ENCODE measurements at regions not wholly inside any gene's neighbourhood (a gene's known extent, or its start where the extent isn't known, plus 50 kb on each side); places are given as distances from the start of the nearest gene placed in this dataset.

DNA sequence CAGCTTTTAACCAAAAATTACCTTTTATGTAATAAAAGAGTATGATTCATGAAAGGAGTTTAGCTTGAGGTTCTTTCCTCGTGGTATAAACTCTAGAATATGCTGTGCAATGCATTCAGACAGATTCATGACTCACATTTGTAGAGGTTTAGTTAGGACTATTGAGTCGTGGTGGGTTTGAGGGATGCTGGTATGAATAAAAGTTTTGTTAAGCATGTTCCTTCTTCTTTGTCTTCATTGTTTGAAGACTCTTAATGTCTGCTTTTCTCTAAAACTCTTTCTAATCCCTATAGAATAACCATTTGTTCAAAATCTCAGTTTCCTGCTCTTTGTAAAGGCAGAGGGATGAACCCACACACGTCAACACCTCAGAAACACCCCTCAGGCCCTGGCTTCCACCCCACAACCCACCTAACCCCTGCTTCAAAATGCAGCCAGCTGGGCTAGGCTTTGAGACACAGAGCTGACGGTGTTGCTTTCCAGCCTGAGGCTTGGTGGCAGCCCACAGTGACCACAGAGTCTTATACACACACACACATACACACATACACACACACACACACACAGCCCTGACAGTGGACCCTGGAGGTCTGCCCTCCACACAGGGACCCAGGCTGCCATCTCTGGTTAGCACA, 69.0 kb upstream of the IRX1 start:
- no peaks in the 10 kb centered on the region for H3K9me3 ChIP-seq (ENCODE audit: low read depth)
- WGBS, 2 experiments (ENCODE audit: low coverage in 1 of 2, low lambda C conversion rate in 2 of 2, missing lambda C conversion rate in 2 of 2): 5 to 11% methylated on average over 4 of the region's 4 CpGs
- TF ChIP-seq EZH2phosphoT487 (IDR thresholded peaks at IDR 0.05; ENCODE audit: insufficient read depth, low read depth): no peak
- no peak for TF ChIP-seq EZH2 (IDR thresholded peaks at IDR 0.05; ENCODE audit: insufficient read depth, poor library complexity, severe bottlenecking)
- no peaks in the 10 kb centered on the region for H3F3A ChIP-seq (ENCODE audit: insufficient read depth)
- no peak for DNase-seq
- in situ Hi-C loops (cut with MboI): no loop called here
- no peaks in the 10 kb centered on the region for H3K27me3 ChIP-seq (replicated peaks; ENCODE audit: insufficient read depth)
- H3K27ac ChIP-seq: no peak overlapping the region
- H3K4me2 ChIP-seq (ENCODE audit: unreplicated experiment): no peak overlapping the region
- H3K9ac ChIP-seq: no peak overlapping the region
- H4K20me1 ChIP-seq (ENCODE audit: insufficient read depth): no peaks in the 10 kb centered on the region
- no peaks in the 10 kb centered on the region for H3K79me2 ChIP-seq (ENCODE audit: insufficient read depth)
- H3K36me3 ChIP-seq (ENCODE audit: low read depth): no peaks in the 10 kb centered on the region
- no peak overlapping the region for H2AFZ ChIP-seq
- no peak overlapping the region for H3K4me3 ChIP-seq
- H3K9me2 ChIP-seq (ENCODE audit: insufficient read depth): no peaks in the 10 kb centered on the region
- H3K4me1 ChIP-seq (ENCODE audit: insufficient read depth): no peaks in the 10 kb centered on the region

DNA sequence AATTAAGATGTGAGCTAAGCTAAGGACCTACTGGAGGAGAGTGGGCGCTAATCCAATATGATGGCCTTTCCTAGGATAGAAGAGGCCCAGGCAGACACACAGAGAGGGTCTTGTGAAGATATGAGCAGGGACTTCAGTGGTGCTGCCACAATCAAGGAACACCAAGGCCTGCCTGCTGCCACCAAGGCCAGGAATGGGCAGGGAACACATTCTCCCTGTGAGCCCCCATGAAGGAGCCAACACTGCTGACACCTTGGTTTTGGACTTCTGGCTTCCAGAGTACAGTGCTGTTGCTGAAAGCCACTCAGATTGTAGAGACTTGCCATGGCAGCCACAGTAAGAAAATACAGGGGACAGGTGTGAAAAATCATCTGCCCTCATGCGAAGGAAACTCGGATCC, 73.1 kb upstream of the IRX1 start:
- WGBS, 2 experiments (ENCODE audit: low coverage in 1 of 2, low lambda C conversion rate in 2 of 2, missing lambda C conversion rate in 2 of 2): 42 to 71% methylated on average over 3 of the region's 3 CpGs
- Histone ChIP-seq H3K4me1 (ENCODE audit: insufficient read depth) (no peaks in the 10 kb centered on the region), H2AFZ (no peak overlapping the region), H3K79me2 (ENCODE audit: insufficient read depth) (no peaks in the 10 kb centered on the region), H3K4me3 (no peak overlapping the region), H3K9me2 (ENCODE audit: insufficient read depth) (no peaks in the 10 kb centered on the region), H3K9ac (no peak overlapping the region), H3K9me3 (ENCODE audit: low read depth) (no peaks in the 10 kb centered on the region), H3K27ac (no peak overlapping the region), H3K36me3 (ENCODE audit: low read depth) (no peaks in the 10 kb centered on the region), H3F3A (ENCODE audit: insufficient read depth) (no peaks in the 10 kb centered on the region), H3K27me3 (replicated peaks; ENCODE audit: insufficient read depth) (no peaks in the 10 kb centered on the region), H3K4me2 (ENCODE audit: unreplicated experiment) (no peak overlapping the region), H4K20me1 (ENCODE audit: insufficient read depth) (no peaks in the 10 kb centered on the region)
- in situ Hi-C loops (cut with MboI): no loop called here
- DNase-seq: no peak
- no peak for TF ChIP-seq EZH2phosphoT487 (IDR thresholded peaks at IDR 0.05; ENCODE audit: insufficient read depth, low read depth)
- no peak for TF ChIP-seq EZH2 (IDR thresholded peaks at IDR 0.05; ENCODE audit: insufficient read depth, poor library complexity, severe bottlenecking)

DNA sequence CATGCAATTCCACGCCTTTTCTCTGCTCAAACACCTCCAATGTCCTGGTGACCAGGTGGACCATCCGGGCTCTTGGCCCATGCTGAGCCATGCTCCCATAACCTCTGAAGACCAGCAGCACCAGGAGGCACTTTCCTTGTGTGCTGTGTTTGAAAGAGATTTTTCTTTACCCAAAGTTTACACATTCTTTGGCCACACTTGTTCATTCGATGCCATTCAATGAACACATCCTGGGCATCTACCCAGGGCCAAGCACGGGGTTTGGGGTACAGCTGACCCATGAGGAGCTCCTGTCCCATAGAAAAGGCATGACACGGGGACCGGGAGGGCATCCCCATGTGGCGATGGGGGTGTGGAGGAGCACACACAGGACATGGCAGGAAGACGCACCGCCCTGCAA, 77.1 kb upstream of the IRX1 start:
- DNase-seq: no peak
- no peak overlapping the region for H2AFZ ChIP-seq
- no peaks in the 10 kb centered on the region for H3K27me3 ChIP-seq (replicated peaks; ENCODE audit: insufficient read depth)
- H3K4me2 ChIP-seq (ENCODE audit: unreplicated experiment): no peak overlapping the region
- H3K9me3 ChIP-seq (ENCODE audit: low read depth): no peaks in the 10 kb centered on the region
- TF ChIP-seq EZH2 (IDR thresholded peaks at IDR 0.05; ENCODE audit: insufficient read depth, poor library complexity, severe bottlenecking) (no peak), EZH2phosphoT487 (IDR thresholded peaks at IDR 0.05; ENCODE audit: insufficient read depth, low read depth) (no peak)
- no peak overlapping the region for H3K27ac ChIP-seq
- H3K4me3 ChIP-seq: no peak overlapping the region
- WGBS, 2 experiments (ENCODE audit: low coverage in 1 of 2, low lambda C conversion rate in 2 of 2, missing lambda C conversion rate in 2 of 2): 43 to 52% methylated on average over 9 of the region's 9 CpGs
- H3K9ac ChIP-seq: no peak overlapping the region
- H4K20me1 ChIP-seq (ENCODE audit: insufficient read depth): no peaks in the 10 kb centered on the region
- in situ Hi-C loops (cut with MboI): no loop called here
- no peaks in the 10 kb centered on the region for H3K79me2 ChIP-seq (ENCODE audit: insufficient read depth)
- no peaks in the 10 kb centered on the region for H3K36me3 ChIP-seq (ENCODE audit: low read depth)
- no peaks in the 10 kb centered on the region for H3F3A ChIP-seq (ENCODE audit: insufficient read depth)
- H3K9me2 ChIP-seq (ENCODE audit: insufficient read depth): no peaks in the 10 kb centered on the region
- no peaks in the 10 kb centered on the region for H3K4me1 ChIP-seq (ENCODE audit: insufficient read depth)

DNA sequence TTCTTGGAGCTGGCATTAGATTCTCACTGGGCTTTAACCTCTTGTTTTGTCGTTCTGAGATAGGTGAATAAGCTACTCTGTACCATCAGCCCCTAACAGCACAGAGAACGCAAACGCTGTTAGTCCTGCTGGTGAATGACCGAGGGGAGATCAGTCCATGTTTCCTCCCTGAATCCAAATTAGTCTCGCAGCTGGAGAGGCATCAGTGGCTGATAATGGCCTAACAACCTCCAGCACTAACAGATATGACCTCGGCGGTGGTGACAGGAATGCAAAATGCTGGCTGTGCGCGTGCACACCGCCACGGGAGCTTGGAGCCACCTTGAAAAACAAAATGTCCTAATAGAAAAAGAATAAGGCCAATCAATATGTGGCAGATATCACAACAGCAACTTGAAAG, 77.6 kb upstream of the IRX1 start:
- no peak for TF ChIP-seq EZH2 (IDR thresholded peaks at IDR 0.05; ENCODE audit: insufficient read depth, poor library complexity, severe bottlenecking)
- no peak for TF ChIP-seq EZH2phosphoT487 (IDR thresholded peaks at IDR 0.05; ENCODE audit: insufficient read depth, low read depth)

DNA sequence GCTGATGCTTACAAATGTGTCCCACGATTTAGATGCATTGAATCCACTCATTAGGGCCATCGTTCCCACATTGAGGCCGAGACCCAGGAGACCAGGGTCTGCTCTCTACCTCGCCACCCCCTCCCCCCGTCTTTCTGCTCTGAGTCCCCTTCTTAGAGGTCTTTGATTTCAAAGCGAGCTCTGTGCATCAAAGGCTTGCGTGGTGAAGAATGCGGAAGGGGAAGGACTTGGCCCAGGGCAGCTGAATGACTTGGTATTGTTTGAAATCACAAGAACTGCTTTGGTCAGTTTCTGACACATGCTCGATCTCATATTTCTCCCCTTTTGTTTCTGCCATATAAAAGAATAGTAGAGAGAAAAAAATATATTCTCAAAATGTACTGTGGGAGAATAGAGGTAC, 78.3 kb upstream of the IRX1 start:
- Histone ChIP-seq H3K4me3 (no peak overlapping the region), H3K27ac (no peak overlapping the region), H3F3A (ENCODE audit: insufficient read depth) (no peaks in the 10 kb centered on the region), H3K9me3 (ENCODE audit: low read depth) (no peaks in the 10 kb centered on the region), H4K20me1 (ENCODE audit: insufficient read depth) (no peaks in the 10 kb centered on the region), H3K9me2 (ENCODE audit: insufficient read depth) (no peaks in the 10 kb centered on the region), H3K9ac (no peak overlapping the region), H2AFZ (no peak overlapping the region), H3K79me2 (ENCODE audit: insufficient read depth) (no peaks in the 10 kb centered on the region), H3K36me3 (ENCODE audit: low read depth) (no peaks in the 10 kb centered on the region), H3K4me2 (ENCODE audit: unreplicated experiment) (no peak overlapping the region), H3K4me1 (ENCODE audit: insufficient read depth) (no peaks in the 10 kb centered on the region), H3K27me3 (replicated peaks; ENCODE audit: insufficient read depth) (no peaks in the 10 kb centered on the region)
- WGBS, 2 experiments (ENCODE audit: low coverage in 1 of 2, low lambda C conversion rate in 2 of 2, missing lambda C conversion rate in 2 of 2): 26 to 29% methylated on average over 9 of the region's 9 CpGs
- TF ChIP-seq EZH2phosphoT487 (IDR thresholded peaks at IDR 0.05; ENCODE audit: insufficient read depth, low read depth) (no peak), EZH2 (IDR thresholded peaks at IDR 0.05; ENCODE audit: insufficient read depth, poor library complexity, severe bottlenecking) (no peak)
- in situ Hi-C loops (cut with MboI): no loop called here
- no peak for DNase-seq

More for the DNA sequence above, 77.6 kb upstream of the IRX1 start:
- H3K9ac ChIP-seq: no peak overlapping the region
- H3K27me3 ChIP-seq (replicated peaks; ENCODE audit: insufficient read depth): no peaks in the 10 kb centered on the region
- no peak overlapping the region for H3K4me2 ChIP-seq (ENCODE audit: unreplicated experiment)
- no peak overlapping the region for H3K27ac ChIP-seq
- H3K4me3 ChIP-seq: no peak overlapping the region
- no peaks in the 10 kb centered on the region for H3K9me3 ChIP-seq (ENCODE audit: low read depth)
- H3K79me2 ChIP-seq (ENCODE audit: insufficient read depth): no peaks in the 10 kb centered on the region
- H3K9me2 ChIP-seq (ENCODE audit: insufficient read depth): no peaks in the 10 kb centered on the region
- H3K36me3 ChIP-seq (ENCODE audit: low read depth): no peaks in the 10 kb centered on the region
- no peak for DNase-seq
- no peak overlapping the region for H2AFZ ChIP-seq
- in situ Hi-C loops (cut with MboI): no loop called here
- H3K4me1 ChIP-seq (ENCODE audit: insufficient read depth): no peaks in the 10 kb centered on the region
- no peaks in the 10 kb centered on the region for H4K20me1 ChIP-seq (ENCODE audit: insufficient read depth)
- 51 to 55% methylated on average over 11 of the region's 11 CpGs for WGBS, 2 experiments (ENCODE audit: low coverage in 1 of 2, low lambda C conversion rate in 2 of 2, missing lambda C conversion rate in 2 of 2)
- H3F3A ChIP-seq (ENCODE audit: insufficient read depth): no peaks in the 10 kb centered on the region

Measured in GM23248 (cell line).